SK-N-SH treated with all-trans-retinoic acid at 6 μM for 48 hours (cell line): ENCODE measurements at regions not wholly inside any gene's neighbourhood (a gene's known extent, or its start where the extent isn't known, plus 50 kb on each side); places are given as distances from the start of the nearest gene placed in this dataset.

ENCODE experiments used
- ATAC-seq: fragments of 200-7000 bp; cut with Tn5 transposase; 3 replicates; pipeline ENCODE4 v1.9.1; 2020; ENCODE audit warnings: mild to moderate bottlenecking, moderate library complexity
- ARNTL ChIP-seq: fragments of 450-650 bp; formaldehyde crosslinking; IDR thresholded peaks from 2 replicates; pipeline ENCODE4 v1.5.0; 2020; ENCODE audit warnings: low read depth, mild to moderate bottlenecking, moderate library complexity, borderline replicate concordance
- BACH2 ChIP-seq: fragments of 250-450 bp; sonication (Bioruptor Pico); IDR thresholded peaks from 2 replicates; pipeline ENCODE4 v1.9.0; 2021; ENCODE audit warnings: mild to moderate bottlenecking, borderline replicate concordance
- CSDC2 ChIP-seq: fragments of 250-450 bp; sonication (Bioruptor Pico); IDR thresholded peaks from 2 replicates; pipeline ENCODE4 v1.5.0; 2020; ENCODE audit warnings: mild to moderate bottlenecking, moderate library complexity
- GLIS3 ChIP-seq: fragments of 250-450 bp; sonication (Bioruptor Pico); IDR thresholded peaks from 2 replicates; pipeline ENCODE4 v1.5.0; 2020; ENCODE audit warnings: mild to moderate bottlenecking, moderate library complexity
- ISL1 ChIP-seq: fragments of 250-450 bp; sonication (Bioruptor Pico); IDR thresholded peaks from 2 replicates; pipeline ENCODE4 v2.1.2; 2022; ENCODE audit warnings: mild to moderate bottlenecking, moderate library complexity
- OSR1 ChIP-seq: fragments of 250-450 bp; sonication (Bioruptor Pico); IDR thresholded peaks from 2 replicates; pipeline ENCODE4 v1.8.0; 2022; ENCODE audit warnings: moderate library complexity, mild to moderate bottlenecking, inconsistent platforms
- PPARA ChIP-seq: fragments of 250-450 bp; sonication (Bioruptor Pico); IDR thresholded peaks from 2 replicates; pipeline ENCODE4 v1.5.0; 2020; ENCODE audit warnings: mild to moderate bottlenecking, borderline replicate concordance
- RARB ChIP-seq: fragments of 250-450 bp; sonication (Bioruptor Pico); IDR thresholded peaks from 2 replicates; pipeline ENCODE4 v1.8.0; 2021; ENCODE audit warnings: mild to moderate bottlenecking, moderate library complexity
- SNAI2 ChIP-seq: fragments of 250-450 bp; sonication (Bioruptor Pico); IDR thresholded peaks from 2 replicates; pipeline ENCODE4 v1.5.0; 2020; ENCODE audit warnings: mild to moderate bottlenecking, moderate library complexity
- TCF4 ChIP-seq: fragments of 250-450 bp; sonication (Bioruptor Pico); IDR thresholded peaks from 2 replicates; pipeline ENCODE4 v1.8.0; 2021; ENCODE audit warnings: mild to moderate bottlenecking, moderate library complexity, borderline replicate concordance
- TOX ChIP-seq: fragments of 250-450 bp; sonication (Bioruptor Pico); IDR thresholded peaks from 2 replicates; pipeline ENCODE4 v1.8.0; 2021; ENCODE audit warnings: mild to moderate bottlenecking, moderate library complexity, borderline replicate concordance
- ZC3H10 ChIP-seq: fragments of 250-450 bp; sonication (Bioruptor Pico); IDR thresholded peaks from 2 replicates; pipeline ENCODE4 v1.5.1; 2021; ENCODE audit warnings: mild to moderate bottlenecking, moderate library complexity
- ZFP3 ChIP-seq: fragments of 250-450 bp; sonication (Bioruptor Pico); IDR thresholded peaks from 2 replicates; pipeline ENCODE4 v1.5.0; 2020; ENCODE audit warnings: mild to moderate bottlenecking, moderate library complexity
- ZFP30 ChIP-seq: fragments of 450-650 bp; formaldehyde crosslinking; IDR thresholded peaks from 2 replicates; pipeline ENCODE4 v1.5.0; 2022; ENCODE audit warnings: mild to moderate bottlenecking, moderate library complexity
- ZNF70 ChIP-seq: fragments of 450-650 bp; formaldehyde crosslinking; IDR thresholded peaks from 2 replicates; pipeline ENCODE4 v1.5.0; 2020; ENCODE audit warnings: mild to moderate bottlenecking, moderate library complexity
- ZNF8 ChIP-seq: fragments of 450-650 bp; formaldehyde crosslinking; IDR thresholded peaks from 2 replicates; pipeline ENCODE4 v1.5.0; 2020; ENCODE audit warnings: mild to moderate bottlenecking, moderate library complexity
- TF ChIP-seq, protein P1 (sequence below): fragments of 250-450 bp; sonication (Bioruptor Pico); IDR thresholded peaks from 2 replicates; pipeline ENCODE4 v1.8.0; 2021; ENCODE audit warnings: low read depth, mild to moderate bottlenecking, moderate library complexity, borderline replicate concordance
- TF ChIP-seq, protein P2 (sequence below): fragments of 250-450 bp; sonication (Bioruptor Pico); IDR thresholded peaks from 2 replicates; pipeline ENCODE4 v1.5.1; 2020; ENCODE audit warnings: low read depth, mild to moderate bottlenecking, moderate library complexity
- TF ChIP-seq, protein P3 (sequence below): fragments of 250-450 bp; sonication (Bioruptor Pico); IDR thresholded peaks from 2 replicates; pipeline ENCODE4 v1.5.0; 2020; ENCODE audit warnings: mild to moderate bottlenecking, moderate library complexity
- TF ChIP-seq, protein P4 (sequence below): fragments of 250-450 bp; sonication (Bioruptor Pico); IDR thresholded peaks from 2 replicates; pipeline ENCODE4 v1.8.0; 2020; ENCODE audit warnings: mild to moderate bottlenecking, moderate library complexity, borderline replicate concordance

DNA sequence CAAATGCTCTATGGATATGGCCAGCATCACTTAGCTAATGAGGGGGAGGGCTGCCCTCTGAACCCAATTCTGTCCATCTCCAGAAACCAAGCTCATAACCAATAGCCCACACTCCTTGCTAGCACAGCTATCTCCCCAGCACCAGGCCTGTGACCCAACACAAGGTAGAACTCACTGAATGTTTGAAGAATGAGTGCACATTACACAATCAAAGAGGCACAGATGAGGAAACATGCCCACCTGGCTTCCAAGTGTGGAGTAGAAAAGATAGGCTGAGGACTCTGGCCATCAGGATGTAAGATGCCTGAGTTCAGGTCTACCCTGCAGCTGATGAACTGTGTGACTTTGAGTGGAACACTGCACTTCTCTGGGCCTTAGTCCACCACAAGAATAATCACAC lies 268.4 kb downstream of the BCL11B start:
- TF ChIP-seq ZC3H10 (CRISPR knock-in tag) (no peak), SNAI2 (CRISPR knock-in tag) (no peak), ZNF70 (no peak)
- TF ChIP-seq, protein P1, sequence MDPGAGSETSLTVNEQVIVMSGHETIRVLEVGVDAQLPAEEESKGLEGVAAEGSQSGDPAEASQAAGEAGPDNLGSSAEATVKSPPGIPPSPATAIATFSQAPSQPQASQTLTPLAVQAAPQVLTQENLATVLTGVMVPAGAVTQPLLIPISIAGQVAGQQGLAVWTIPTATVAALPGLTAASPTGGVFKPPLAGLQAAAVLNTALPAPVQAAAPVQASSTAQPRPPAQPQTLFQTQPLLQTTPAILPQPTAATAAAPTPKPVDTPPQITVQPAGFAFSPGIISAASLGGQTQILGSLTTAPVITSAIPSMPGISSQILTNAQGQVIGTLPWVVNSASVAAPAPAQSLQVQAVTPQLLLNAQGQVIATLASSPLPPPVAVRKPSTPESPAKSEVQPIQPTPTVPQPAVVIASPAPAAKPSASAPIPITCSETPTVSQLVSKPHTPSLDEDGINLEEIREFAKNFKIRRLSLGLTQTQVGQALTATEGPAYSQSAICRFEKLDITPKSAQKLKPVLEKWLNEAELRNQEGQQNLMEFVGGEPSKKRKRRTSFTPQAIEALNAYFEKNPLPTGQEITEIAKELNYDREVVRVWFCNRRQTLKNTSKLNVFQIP (CRISPR knock-in tag), result no peak
- TF ChIP-seq, protein P2, sequence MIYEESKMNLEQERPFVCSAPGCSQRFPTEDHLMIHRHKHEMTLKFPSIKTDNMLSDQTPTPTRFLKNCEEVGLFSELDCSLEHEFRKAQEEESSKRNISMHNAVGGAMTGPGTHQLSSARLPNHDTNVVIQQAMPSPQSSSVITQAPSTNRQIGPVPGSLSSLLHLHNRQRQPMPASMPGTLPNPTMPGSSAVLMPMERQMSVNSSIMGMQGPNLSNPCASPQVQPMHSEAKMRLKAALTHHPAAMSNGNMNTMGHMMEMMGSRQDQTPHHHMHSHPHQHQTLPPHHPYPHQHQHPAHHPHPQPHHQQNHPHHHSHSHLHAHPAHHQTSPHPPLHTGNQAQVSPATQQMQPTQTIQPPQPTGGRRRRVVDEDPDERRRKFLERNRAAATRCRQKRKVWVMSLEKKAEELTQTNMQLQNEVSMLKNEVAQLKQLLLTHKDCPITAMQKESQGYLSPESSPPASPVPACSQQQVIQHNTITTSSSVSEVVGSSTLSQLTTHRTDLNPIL, result no peak
- TF ChIP-seq, protein P3, sequence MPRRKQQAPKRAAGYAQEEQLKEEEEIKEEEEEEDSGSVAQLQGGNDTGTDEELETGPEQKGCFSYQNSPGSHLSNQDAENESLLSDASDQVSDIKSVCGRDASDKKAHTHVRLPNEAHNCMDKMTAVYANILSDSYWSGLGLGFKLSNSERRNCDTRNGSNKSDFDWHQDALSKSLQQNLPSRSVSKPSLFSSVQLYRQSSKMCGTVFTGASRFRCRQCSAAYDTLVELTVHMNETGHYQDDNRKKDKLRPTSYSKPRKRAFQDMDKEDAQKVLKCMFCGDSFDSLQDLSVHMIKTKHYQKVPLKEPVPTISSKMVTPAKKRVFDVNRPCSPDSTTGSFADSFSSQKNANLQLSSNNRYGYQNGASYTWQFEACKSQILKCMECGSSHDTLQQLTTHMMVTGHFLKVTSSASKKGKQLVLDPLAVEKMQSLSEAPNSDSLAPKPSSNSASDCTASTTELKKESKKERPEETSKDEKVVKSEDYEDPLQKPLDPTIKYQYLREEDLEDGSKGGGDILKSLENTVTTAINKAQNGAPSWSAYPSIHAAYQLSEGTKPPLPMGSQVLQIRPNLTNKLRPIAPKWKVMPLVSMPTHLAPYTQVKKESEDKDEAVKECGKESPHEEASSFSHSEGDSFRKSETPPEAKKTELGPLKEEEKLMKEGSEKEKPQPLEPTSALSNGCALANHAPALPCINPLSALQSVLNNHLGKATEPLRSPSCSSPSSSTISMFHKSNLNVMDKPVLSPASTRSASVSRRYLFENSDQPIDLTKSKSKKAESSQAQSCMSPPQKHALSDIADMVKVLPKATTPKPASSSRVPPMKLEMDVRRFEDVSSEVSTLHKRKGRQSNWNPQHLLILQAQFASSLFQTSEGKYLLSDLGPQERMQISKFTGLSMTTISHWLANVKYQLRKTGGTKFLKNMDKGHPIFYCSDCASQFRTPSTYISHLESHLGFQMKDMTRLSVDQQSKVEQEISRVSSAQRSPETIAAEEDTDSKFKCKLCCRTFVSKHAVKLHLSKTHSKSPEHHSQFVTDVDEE (CRISPR knock-in tag), result no peak
- no peak for ATAC-seq

DNA sequence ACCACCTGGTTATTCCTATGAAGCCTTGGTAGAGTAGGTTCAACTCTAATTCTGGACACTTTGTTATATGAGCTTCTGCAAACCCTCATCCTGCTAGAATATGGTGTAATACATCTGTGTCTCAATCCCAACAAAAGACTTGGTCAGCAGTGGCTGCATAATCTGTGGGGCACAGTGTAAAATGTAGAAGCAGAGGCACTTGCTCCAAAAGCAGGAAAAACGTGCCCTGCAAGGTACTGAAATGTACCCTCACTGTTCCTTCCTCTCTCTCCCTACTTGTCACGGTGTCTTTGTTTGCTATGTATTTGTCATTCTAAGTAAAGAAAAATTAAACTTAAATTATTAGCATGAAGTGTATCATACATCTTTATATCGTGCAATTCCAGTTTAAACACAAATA lies 267.9 kb downstream of the BCL11B start:
- ATAC-seq, result no peak
- TF ChIP-seq, protein P3 (CRISPR knock-in tag), result no peak
- TF ChIP-seq ISL1 (no peak), BACH2 (no peak), OSR1 (CRISPR knock-in tag) (no peak), TCF4 (CRISPR knock-in tag) (no peak), SNAI2 (CRISPR knock-in tag) (no peak), CSDC2 (CRISPR knock-in tag) (no peak), GLIS3 (CRISPR knock-in tag) (no peak), ZFP3 (no peak)

DNA sequence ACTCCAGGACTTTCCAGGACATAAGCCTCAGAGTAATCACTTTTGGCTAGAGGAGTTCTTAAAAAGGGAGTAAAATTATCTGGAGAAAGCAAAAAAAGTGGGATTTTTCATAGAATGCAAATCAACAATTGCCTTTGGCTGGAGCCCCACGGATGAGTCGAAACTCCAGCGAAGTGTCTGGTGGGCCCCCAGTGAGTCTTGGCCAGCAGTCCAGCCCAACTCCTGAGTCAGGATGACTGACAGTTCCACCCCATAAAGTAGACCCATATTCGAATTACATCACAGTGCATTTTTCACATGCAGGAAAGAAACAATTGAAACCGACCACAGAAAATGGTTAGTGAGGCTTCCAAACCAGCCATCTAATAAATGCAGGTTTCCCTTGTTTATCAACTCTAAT lies 265.7 kb downstream of the BCL11B start:
- no peak for TF ChIP-seq ZC3H10 (CRISPR knock-in tag)
- no peak for TF ChIP-seq BACH2
- TF ChIP-seq ISL1, result no peak
- TF ChIP-seq, protein P4, sequence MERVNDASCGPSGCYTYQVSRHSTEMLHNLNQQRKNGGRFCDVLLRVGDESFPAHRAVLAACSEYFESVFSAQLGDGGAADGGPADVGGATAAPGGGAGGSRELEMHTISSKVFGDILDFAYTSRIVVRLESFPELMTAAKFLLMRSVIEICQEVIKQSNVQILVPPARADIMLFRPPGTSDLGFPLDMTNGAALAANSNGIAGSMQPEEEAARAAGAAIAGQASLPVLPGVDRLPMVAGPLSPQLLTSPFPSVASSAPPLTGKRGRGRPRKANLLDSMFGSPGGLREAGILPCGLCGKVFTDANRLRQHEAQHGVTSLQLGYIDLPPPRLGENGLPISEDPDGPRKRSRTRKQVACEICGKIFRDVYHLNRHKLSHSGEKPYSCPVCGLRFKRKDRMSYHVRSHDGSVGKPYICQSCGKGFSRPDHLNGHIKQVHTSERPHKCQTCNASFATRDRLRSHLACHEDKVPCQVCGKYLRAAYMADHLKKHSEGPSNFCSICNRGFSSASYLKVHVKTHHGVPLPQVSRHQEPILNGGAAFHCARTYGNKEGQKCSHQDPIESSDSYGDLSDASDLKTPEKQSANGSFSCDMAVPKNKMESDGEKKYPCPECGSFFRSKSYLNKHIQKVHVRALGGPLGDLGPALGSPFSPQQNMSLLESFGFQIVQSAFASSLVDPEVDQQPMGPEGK (CRISPR knock-in tag), result no peak
- no peak for TF ChIP-seq RARB (CRISPR knock-in tag)
- no peak for TF ChIP-seq CSDC2 (CRISPR knock-in tag)
- ATAC-seq, result no peak

DNA sequence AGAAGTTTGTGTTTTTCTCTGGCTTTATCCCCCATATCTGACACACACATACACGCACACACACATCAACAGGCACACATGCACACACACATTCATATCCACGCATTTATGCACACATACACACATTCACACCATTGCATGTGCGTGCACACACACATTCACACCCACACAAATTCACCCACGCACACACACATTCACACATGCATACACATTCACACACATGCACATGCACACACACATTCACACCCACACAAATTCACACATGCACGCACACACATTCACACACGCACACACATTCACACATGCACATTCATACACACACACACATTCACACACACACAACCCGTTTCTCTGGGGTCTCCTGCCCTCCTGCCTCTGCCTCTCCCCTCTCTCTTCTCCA lies 264.2 kb downstream of the BCL11B start:
- ATAC-seq, result no peak
- TF ChIP-seq, protein P2, result no peak
- no peak for TF ChIP-seq ZNF8 (CRISPR knock-in tag)
- no peak for TF ChIP-seq PPARA (CRISPR knock-in tag)
- TF ChIP-seq ZNF70, result no peak
- TF ChIP-seq, protein P4 (CRISPR knock-in tag), result no peak
- TF ChIP-seq OSR1 (CRISPR knock-in tag), result no peak
- no peak for TF ChIP-seq ARNTL (CRISPR knock-in tag)
- no peak for TF ChIP-seq CSDC2 (CRISPR knock-in tag)
- TF ChIP-seq TOX (CRISPR knock-in tag), result no peak
- no peak for TF ChIP-seq SNAI2 (CRISPR knock-in tag)
- no peak for TF ChIP-seq ZFP3
- no peak for TF ChIP-seq ZFP30 (CRISPR knock-in tag)
- no peak for TF ChIP-seq BACH2
- no peak for TF ChIP-seq TCF4 (CRISPR knock-in tag)
- TF ChIP-seq GLIS3 (CRISPR knock-in tag), result no peak
- TF ChIP-seq, all 23 proteins: peak for 0
